A549 (cell line): ENCODE measurements at regions not wholly inside any gene's neighbourhood (a gene's known extent, or its start where the extent isn't known, plus 50 kb on each side); places are given as distances from the start of the nearest gene placed in this dataset.

ENCODE experiments used
- ATAC-seq, 2 experiments: fragments of 200-7000 bp in 1 of 2; fragments of >200 bp in 1 of 2; cut with Nextera tagmentation in 1 of 2; cut with Tn5 transposase in 1 of 2; 3 replicates each; pipeline versions ENCODE4 v1.8.0 to v1.9.1; 2018 to 2020; ENCODE audit warnings: mild to moderate bottlenecking in 1 of 2, moderate library complexity in 1 of 2
- CTCF ChIA-PET: fragments of 300-600 bp; sonication (Branson Sonifier 250); formaldehyde crosslinking; extraction: SDS; loops from one replicate; lab custom pipeline; 2021; ENCODE audit warnings: antibody characterized with exemption, inconsistent platforms; lab: Yijun Ruan, JAX
- POLR2A ChIA-PET: fragments of 350-600 bp; formaldehyde crosslinking; extraction: SDS; loops from one replicate; lab custom pipeline; 2021; ENCODE audit warnings: antibody characterized with exemption, inconsistent platforms; lab: Yijun Ruan, JAX
- DNase-seq, 2 experiments: peaks; one replicate each; pipeline versions ENCODE4 v3.0.0 to v3.0.0-alpha.2; 2011 to 2016; ENCODE audit warnings: low read depth in 1 of 2, low spot score in 1 of 2
- FAIRE-seq: peaks from 2 replicates; lab custom pipeline; 2011; peaks lifted over from hg19 to GRCh38; lab: Jason Lieb, UNC
- H3K27ac ChIP-seq, 2 experiments: fragments of >200 bp; sonication (Bioruptor Twin); formaldehyde crosslinking; 3 replicates each; pipeline ENCODE4 v1.5.1; 2016 to 2017
- H3K4me1 ChIP-seq: fragments of >200 bp; sonication (Bioruptor Twin); formaldehyde crosslinking; 3 replicates; pipeline ENCODE4 v1.6.1; 2016
- H3K4me2 ChIP-seq: fragments of >200 bp; sonication (Bioruptor Twin); formaldehyde crosslinking; 3 replicates; pipeline ENCODE4 v1.6.1; 2016
- H3K4me3 ChIP-seq: fragments of >200 bp; sonication (Bioruptor Twin); formaldehyde crosslinking; 3 replicates; pipeline ENCODE4 v1.5.1; 2016
- H3K9me3 ChIP-seq: fragments of >200 bp; sonication (Bioruptor Twin); formaldehyde crosslinking; 3 replicates; pipeline ENCODE4 v1.6.1; 2016
- CBX2 ChIP-seq: fragments of 200-600 bp; sonication (generic); IDR thresholded peaks from 2 replicates; pipeline ENCODE4 v1.6.1; 2016; ENCODE audit warnings: low read depth, mild to moderate bottlenecking, borderline replicate concordance
- ESRRA ChIP-seq: fragments of 150-350 bp; IDR thresholded peaks from 2 replicates; pipeline ENCODE4 v1.6.1; 2014; ENCODE audit warnings: mild to moderate bottlenecking, low read length, borderline replicate concordance
- FOSB ChIP-seq: fragments of 250-450 bp; sonication (Bioruptor Pico); IDR thresholded peaks from 2 replicates; pipeline ENCODE4 v1.5.0; 2020; ENCODE audit warnings: mild to moderate bottlenecking, moderate library complexity
- FOSL2 ChIP-seq, 2 experiments: fragments of 450-650 bp in 1 of 2; fragments of >200 bp in 1 of 2; sonication (Bioruptor Twin) in 1 of 2; formaldehyde crosslinking; IDR thresholded peaks; 2 replicates each; pipeline versions ENCODE4 v1.5.0 to v1.6.1; 2016 to 2020; ENCODE audit warnings: mild to moderate bottlenecking in 1 of 2, moderate library complexity in 1 of 2
- JUNB ChIP-seq: fragments of >200 bp; sonication (Bioruptor Twin); formaldehyde crosslinking; IDR thresholded peaks from 2 replicates; pipeline ENCODE4 v1.6.1; 2016
- MAFK ChIP-seq: fragments of 450-650 bp; IDR thresholded peaks from 2 replicates; pipeline ENCODE4 v1.6.1; 2014; ENCODE audit not compliant: partially characterized antibody
- MAZ ChIP-seq: fragments of 150-350 bp; IDR thresholded peaks from 2 replicates; pipeline ENCODE4 v1.6.1; 2014; ENCODE audit warnings: antibody characterized with exemption, low read depth, low read length, borderline replicate concordance
- MYC ChIP-seq: IDR thresholded peaks from 2 replicates; pipeline ENCODE4 v1.6.1; 2012; ENCODE audit warnings: mild to moderate bottlenecking, inconsistent platforms, low read length, improper control_type of control experiment, borderline replicate concordance
- NPAS2 ChIP-seq: fragments of 250-450 bp; sonication (Bioruptor Pico); IDR thresholded peaks from 2 replicates; pipeline ENCODE4 v1.8.0; 2022; ENCODE audit warnings: mild to moderate bottlenecking, moderate library complexity, borderline replicate concordance
- NR3C1 ChIP-seq: fragments of >200 bp; sonication (Bioruptor Twin); formaldehyde crosslinking; IDR thresholded peaks from 3 replicates; pipeline ENCODE4 v1.6.1; 2017
- POLR2A ChIP-seq: IDR thresholded peaks from 2 replicates; pipeline ENCODE4 v1.6.1; 2012; ENCODE audit warnings: mild to moderate bottlenecking, low read length
- RCOR1 ChIP-seq: fragments of 150-350 bp; IDR thresholded peaks from 2 replicates; pipeline ENCODE4 v1.6.1; 2014; ENCODE audit warnings: antibody characterized with exemption, low read length, low read depth
- RFX5 ChIP-seq: fragments of 450-650 bp; IDR thresholded peaks from 2 replicates; pipeline ENCODE4 v1.7.1; 2014; ENCODE audit warnings: antibody characterized with exemption, mild to moderate bottlenecking, moderate library complexity
- SREBF2 ChIP-seq: fragments of 450-650 bp; IDR thresholded peaks from 2 replicates; pipeline ENCODE4 v1.6.1; 2014; ENCODE audit warnings: mild to moderate bottlenecking, moderate library complexity
- ZC3H11A ChIP-seq: fragments of 450-650 bp; IDR thresholded peaks from 2 replicates; pipeline ENCODE4 v1.6.1; 2014; ENCODE audit warnings: antibody characterized with exemption, mild to moderate bottlenecking
- ZSCAN20 ChIP-seq: fragments of 250-450 bp; sonication (Bioruptor Pico); IDR thresholded peaks from 2 replicates; pipeline ENCODE4 v1.8.0; 2022; ENCODE audit warnings: mild to moderate bottlenecking, moderate library complexity
- WGBS: methylation state at CpG from one replicate; pipeline ENCODE4 v1.1.6; 2017; ENCODE audit errors: missing lambda C conversion rate; 5-methylcytosine and 5-hydroxymethylcytosine counted together
- TF ChIP-seq, protein P1 (sequence below): fragments of 250-450 bp; sonication (Bioruptor Pico); IDR thresholded peaks from 2 replicates; pipeline ENCODE4 v1.5.0; 2021; ENCODE audit warnings: mild to moderate bottlenecking, moderate library complexity, borderline replicate concordance
- TF ChIP-seq, protein P2 (sequence below): fragments of 250-450 bp; sonication (Bioruptor Pico); IDR thresholded peaks from 2 replicates; pipeline ENCODE4 v1.5.0; 2020; ENCODE audit warnings: low read depth, mild to moderate bottlenecking, moderate library complexity
- TF ChIP-seq, protein P3 (sequence below): fragments of 150-350 bp; IDR thresholded peaks from 2 replicates; pipeline ENCODE4 v1.6.1; 2014; ENCODE audit warnings: low read depth, mild to moderate bottlenecking, low read length
- TF ChIP-seq, protein P4 (sequence below): IDR thresholded peaks from 2 replicates; pipeline ENCODE4 v1.6.1; 2012

DNA sequence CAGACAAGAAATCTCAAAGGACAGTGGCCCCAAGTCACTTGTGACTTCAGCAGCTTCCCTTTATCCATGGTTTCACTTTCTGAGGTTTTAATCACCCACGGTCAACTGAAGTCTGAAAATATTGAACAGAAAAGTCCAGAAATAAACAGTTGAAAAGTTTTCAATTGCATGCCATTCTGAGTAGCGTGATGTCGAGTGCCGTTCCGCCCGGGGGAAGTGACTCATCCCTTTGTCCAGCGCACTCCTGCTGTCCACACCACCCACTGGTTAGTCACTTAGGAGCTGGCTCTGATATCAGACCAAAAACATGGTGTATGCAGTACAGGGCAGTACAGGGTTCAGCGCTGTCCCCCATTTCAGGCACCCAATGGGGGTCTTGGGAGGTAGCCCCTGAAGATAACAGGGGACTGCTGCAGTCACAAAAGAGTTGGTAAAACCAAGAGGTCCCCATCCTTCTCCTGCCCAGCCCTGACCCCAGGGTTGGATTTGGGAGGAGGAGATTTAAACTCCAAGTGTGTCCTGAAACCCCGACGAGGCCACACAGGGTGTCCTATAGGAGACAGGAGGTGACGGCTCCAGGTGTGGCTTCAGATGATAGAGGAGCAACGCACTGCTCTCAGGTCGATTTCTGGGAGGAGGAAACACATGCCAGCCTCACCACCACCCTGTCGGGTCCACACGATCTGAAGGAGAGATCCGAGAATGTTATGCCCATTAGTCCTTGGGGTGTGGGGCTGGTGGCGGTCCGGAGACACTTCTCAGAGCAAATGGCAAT lies 390.1 kb downstream of the CTTN start:
- POLR2A ChIA-PET = no interaction called here

DNA sequence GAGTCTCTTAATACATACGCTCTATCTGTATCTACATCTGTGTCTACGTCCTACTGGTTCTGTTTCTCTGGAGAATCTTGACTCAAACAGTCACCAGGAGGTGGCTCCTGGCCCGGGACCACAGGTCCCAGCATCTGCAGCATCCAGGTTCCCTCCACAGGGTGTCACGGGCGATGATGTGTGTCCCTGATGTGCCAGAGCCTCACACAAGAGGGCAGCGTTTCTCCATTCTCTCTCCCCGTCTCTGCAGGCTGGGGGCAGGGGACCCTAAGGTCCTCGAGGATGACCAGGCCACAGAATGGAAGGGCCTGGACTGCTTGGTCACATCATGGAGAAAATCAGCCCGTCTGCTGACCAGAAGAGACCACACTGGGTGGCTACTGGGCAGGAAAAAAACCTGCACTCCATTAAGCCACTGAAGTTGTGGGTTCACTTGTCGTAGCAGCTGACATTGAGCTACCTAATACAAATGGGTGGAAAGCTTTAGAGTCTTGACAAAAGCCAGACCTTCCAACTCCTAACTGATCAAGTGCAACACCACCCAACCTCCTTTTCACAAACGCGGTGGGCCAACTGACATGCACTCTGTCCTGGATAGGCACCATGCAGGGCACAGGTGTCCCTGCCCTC lies 392.5 kb downstream of the CTTN start:
- Histone ChIP-seq H3K4me1 (peaks cover 12% of the 10 kb centered on the region), H3K4me3 (no peak overlapping the region), H3K9me3 (peaks cover 32% of the 10 kb centered on the region), H3K27ac (no peak overlapping the region), H3K4me2 (no peak overlapping the region)
- DNase-seq = no peak
- no peak for ATAC-seq
- TF ChIP-seq MAFK (no peak), JUNB (no peak), RFX5 (no peak), MAZ (no peak), CBX2 (no peak), ESRRA (no peak)
- TF ChIP-seq, protein P1, sequence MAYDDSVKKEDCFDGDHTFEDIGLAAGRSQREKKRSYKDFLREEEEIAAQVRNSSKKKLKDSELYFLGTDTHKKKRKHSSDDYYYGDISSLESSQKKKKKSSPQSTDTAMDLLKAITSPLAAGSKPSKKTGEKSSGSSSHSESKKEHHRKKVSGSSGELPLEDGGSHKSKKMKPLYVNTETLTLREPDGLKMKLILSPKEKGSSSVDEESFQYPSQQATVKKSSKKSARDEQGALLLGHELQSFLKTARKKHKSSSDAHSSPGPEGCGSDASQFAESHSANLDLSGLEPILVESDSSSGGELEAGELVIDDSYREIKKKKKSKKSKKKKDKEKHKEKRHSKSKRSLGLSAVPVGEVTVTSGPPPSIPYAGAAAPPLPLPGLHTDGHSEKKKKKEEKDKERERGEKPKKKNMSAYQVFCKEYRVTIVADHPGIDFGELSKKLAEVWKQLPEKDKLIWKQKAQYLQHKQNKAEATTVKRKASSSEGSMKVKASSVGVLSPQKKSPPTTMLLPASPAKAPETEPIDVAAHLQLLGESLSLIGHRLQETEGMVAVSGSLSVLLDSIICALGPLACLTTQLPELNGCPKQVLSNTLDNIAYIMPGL (CRISPR knock-in tag) = no peak
- WGBS = 94% methylated on average over 11 of the region's 12 CpGs
- POLR2A ChIA-PET = no interaction called here
- CTCF ChIA-PET = interaction anchor here (1.1 to 2.1 kb wide), 3 partner anchors 23 to 324 kb away, joined by 3 to 9 read pairs (median 4); no protein-coding TSS in a partner anchor
- no peak for FAIRE-seq

More for the DNA sequence above, 390.1 kb downstream of the CTTN start:
- no peak overlapping the region for H3K4me3 ChIP-seq
- peaks cover 19% of the 10 kb centered on the region for H3K9me3 ChIP-seq
- TF ChIP-seq, protein P2, sequence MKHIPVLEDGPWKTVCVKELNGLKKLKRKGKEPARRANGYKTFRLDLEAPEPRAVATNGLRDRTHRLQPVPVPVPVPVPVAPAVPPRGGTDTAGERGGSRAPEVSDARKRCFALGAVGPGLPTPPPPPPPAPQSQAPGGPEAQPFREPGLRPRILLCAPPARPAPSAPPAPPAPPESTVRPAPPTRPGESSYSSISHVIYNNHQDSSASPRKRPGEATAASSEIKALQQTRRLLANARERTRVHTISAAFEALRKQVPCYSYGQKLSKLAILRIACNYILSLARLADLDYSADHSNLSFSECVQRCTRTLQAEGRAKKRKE (CRISPR knock-in tag) = no peak
- TF ChIP-seq RFX5 (no peak), NPAS2 (no peak), FOSL2 (IDR thresholded peaks at IDR 0.05) (peak; percentile 49), FOSL2 (CRISPR knock-in tag; IDR thresholded peaks at IDR 0.05) (peak; percentile 91), FOSB (CRISPR knock-in tag) (no peak), ZSCAN20 (CRISPR knock-in tag) (no peak), RCOR1 (no peak), NR3C1 (no peak), MYC (no peak), JUNB (peak; percentile 44), ZC3H11A (no peak), POLR2A (no peak), SREBF2 (no peak)
- TF ChIP-seq, protein P3, sequence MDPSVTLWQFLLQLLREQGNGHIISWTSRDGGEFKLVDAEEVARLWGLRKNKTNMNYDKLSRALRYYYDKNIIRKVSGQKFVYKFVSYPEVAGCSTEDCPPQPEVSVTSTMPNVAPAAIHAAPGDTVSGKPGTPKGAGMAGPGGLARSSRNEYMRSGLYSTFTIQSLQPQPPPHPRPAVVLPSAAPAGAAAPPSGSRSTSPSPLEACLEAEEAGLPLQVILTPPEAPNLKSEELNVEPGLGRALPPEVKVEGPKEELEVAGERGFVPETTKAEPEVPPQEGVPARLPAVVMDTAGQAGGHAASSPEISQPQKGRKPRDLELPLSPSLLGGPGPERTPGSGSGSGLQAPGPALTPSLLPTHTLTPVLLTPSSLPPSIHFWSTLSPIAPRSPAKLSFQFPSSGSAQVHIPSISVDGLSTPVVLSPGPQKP = no peak
- TF ChIP-seq, protein P4, sequence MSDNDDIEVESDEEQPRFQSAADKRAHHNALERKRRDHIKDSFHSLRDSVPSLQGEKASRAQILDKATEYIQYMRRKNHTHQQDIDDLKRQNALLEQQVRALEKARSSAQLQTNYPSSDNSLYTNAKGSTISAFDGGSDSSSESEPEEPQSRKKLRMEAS = peak; percentile 68
- TF ChIP-seq, all 56 proteins: peak for 3
- CTCF ChIA-PET = no interaction called here
- 44% methylated on average over 17 of the region's 18 CpGs for WGBS
- Histone ChIP-seq H3K4me1 (peaks cover 12% of the 10 kb centered on the region), H3K4me2 (peak overlapping the region; percentile 55), H3K27ac (peak overlapping the region; percentile 55 to 83)
- peak; percentile 32 for FAIRE-seq
- peak; percentile 74 to 93 for DNase-seq
- peak; percentile 97 for ATAC-seq
